ENCODE measurements at regions not wholly inside any gene's neighbourhood (a gene's known extent, or its start where the extent isn't known, plus 50 kb on each side); places are given as distances from the start of the nearest gene placed in this dataset.

DNA sequence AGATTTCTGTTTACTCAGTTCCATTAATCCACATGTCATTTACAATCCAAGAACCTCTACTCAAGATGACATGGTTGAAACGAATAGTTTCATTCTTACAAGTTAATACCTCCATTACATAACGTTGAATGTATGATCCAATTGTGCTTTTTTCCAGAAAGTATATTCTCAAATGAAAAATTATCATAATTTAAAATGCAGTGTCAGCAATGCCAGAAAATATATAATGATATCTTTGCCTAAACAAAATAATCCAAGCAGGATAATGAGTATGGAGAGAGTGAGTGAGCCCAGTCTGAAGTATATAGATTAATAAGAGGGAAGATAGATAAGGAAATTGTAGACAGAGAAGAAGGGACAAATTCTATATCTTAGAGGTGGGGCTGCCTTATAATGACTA lies 505.0 kb downstream of the CENPC start:
- TF ChIP-seq, protein P1, sequence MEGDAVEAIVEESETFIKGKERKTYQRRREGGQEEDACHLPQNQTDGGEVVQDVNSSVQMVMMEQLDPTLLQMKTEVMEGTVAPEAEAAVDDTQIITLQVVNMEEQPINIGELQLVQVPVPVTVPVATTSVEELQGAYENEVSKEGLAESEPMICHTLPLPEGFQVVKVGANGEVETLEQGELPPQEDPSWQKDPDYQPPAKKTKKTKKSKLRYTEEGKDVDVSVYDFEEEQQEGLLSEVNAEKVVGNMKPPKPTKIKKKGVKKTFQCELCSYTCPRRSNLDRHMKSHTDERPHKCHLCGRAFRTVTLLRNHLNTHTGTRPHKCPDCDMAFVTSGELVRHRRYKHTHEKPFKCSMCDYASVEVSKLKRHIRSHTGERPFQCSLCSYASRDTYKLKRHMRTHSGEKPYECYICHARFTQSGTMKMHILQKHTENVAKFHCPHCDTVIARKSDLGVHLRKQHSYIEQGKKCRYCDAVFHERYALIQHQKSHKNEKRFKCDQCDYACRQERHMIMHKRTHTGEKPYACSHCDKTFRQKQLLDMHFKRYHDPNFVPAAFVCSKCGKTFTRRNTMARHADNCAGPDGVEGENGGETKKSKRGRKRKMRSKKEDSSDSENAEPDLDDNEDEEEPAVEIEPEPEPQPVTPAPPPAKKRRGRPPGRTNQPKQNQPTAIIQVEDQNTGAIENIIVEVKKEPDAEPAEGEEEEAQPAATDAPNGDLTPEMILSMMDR (IDR thresholded peaks at IDR 0.05) = no peak
- no peak for TF ChIP-seq POLR2A (IDR thresholded peaks at IDR 0.05)
